HG03175 (cell line): ENCODE measurements at regions not wholly inside any gene's neighbourhood (a gene's known extent, or its start where the extent isn't known, plus 50 kb on each side); places are given as distances from the start of the nearest gene placed in this dataset.

Experiments used
- ATAC-seq: cut with Tn5 transposase; IDR thresholded peaks from one replicate; pipeline ENCODE4 v1.9.1; 2021; ENCODE audit warnings: mild to moderate bottlenecking, moderate library complexity; ENCODE audit not compliant: unreplicated experiment

DNA sequence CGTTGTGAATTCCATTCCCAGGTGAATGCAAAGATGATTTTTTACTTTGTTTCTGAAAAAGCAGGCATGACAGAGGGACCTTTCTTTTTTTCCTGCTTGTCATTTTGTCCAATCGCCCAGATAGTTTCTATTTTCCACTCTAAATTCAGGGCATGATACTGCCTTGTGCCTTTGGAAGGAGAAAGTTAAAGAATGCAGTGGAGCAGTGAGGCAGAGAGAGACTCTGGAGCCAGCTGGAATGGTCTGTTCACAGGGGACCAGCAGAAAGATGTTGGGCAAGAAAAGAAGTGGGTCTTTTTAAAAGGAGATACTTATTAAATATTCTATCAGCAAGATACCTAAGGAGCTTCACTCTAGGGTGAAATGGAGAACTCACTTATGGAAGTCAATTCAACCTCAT is 532.3 kb downstream of the BRINP1 start:
- no peak for ATAC-seq

DNA sequence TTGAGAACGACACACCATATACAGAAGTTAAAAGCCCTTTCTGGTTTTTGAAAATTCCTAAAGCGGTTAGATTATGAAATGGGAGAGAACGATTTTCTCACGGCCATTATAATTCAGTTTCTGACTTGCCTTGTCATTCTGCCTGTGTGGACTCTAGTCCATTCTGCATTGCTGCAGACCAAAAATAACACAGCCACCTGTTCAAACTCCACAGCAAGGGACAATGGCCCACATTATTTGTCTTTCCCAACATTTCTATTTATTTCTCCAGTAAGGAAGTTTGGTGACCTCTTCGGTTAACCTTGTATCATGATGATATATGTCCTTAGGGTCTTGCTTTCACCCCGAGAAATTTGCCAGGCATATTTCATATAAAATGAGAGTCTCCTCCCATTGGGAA is 497.7 kb downstream of the BRINP1 start:
- ATAC-seq: no peak

DNA sequence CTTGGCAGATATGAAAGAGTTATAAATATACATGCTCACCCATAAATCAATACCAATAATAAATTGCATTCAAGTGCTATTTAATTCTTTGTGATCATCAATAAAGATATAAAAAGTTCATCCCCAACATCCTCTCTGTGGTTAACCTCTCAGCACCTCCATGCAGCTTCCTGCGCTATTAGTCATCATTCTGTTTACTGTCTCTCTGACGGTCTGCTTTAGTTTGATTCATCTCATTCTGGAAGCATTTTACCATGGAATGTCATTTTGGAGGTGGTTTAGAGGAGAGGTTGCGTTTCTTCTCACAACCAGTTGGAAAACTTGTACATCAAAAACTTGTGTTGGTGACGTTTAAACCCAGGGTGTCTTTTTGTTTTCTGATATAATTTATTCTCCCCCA is 486.6 kb downstream of the BRINP1 start:
- ATAC-seq: no peak

DNA sequence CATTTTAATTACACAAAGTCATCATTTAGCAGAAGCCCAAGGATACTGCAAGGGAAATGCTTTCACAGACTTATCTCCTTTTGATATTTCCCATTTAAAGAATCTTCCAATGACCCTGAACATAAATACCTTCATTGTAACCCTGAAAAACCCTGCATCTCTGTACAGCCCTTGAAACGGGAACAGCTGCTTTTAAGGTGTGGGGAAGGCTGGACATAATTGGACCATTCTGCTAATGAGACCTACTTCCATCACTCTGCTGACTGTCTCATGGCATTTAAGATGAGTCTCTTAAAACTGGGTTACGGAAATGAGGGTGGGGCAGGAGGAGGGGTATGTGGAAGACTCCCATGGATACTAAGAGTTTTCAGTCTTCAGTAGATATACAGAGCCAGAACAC is 485.8 kb downstream of the BRINP1 start:
- ATAC-seq: no peak

DNA sequence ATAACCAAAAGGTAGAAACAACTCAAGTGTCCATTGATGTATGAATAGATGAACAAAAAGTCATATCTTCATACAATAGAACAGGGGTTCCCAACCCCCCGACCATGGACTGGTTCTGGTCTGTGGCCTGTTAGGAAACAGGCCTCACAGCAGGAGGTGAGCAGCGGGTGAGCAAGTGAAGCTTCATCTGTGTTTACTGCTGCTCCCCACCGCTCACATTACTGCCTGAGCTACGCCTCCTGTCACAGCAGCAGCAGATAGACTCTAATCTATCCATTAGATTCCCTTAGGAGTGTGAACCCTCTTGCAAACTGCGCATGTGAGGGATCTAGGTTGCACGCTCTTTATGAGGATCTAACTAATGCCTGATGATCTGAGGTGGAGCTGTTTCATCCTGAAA is 478.0 kb downstream of the BRINP1 start:
- no peak for ATAC-seq

DNA sequence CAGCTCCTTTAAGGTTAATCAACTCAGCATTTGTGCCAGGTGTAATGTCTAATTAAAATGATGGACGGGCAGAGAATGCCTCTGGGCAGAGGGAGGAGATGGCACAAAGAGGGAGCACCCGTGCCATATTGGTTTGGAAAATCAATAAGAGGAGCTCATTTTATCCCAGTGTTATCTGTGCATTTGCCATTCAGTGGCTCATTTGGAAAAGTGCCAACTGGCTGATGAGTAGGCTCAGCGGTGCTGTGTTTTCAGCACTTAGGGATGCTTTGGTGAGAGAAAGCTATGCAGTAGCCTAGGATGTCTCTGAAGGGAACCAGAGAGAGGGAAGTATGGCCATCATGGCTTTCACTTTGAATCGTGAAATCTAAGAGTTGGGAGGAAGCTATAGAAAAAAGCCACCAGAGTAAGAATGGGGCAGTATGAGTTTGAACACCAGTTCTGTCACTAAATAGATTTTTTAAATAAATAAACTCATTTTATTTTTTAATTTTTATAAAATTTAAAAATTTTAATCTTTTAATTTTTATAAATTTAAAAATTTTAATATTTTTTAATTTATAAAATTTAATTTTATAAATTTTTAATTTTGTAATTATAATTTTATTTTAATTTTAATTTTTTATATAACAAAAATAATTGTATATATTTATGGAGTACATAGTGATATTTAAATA is 472.8 kb downstream of the BRINP1 start:
- no peak for ATAC-seq

DNA sequence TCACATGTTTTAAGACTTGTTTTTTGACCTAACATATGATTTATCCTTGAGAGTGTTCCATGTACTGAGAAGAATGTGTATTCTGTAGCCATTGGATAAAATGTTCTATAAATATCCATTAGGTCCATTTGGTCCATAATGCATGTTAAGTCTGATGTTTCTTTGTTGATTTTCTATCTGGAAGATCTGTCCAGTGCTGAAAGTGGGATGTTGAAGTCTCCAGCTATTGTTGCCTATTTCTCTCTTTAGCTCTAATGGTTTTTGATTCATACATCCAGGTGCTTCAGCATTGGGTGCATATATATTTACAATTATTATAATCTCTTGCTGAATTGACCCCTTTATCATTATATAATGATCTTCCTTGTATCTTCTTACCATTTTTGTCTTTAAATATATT is 451.1 kb downstream of the BRINP1 start:
- no peak for ATAC-seq

DNA sequence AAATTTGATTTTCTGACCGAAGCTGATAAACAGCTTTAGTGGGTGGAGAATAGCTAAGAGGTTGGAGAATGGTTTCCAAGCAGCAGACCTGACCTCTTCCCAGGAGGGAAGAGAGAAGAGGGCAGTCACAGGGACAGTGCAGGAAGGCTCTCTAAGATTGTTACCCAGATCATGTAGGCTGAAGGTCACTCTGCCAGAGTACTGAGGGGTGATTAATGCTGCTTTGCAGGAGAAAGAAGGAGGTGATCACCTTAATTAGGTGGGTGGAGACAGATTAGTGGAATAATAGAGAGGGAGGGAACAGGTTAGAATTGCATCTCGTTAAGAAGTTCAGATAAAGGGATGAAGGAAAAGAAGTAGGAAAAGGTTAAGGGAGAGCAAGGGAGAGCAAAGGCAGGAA is 440.5 kb downstream of the BRINP1 start:
- ATAC-seq: no peak

DNA sequence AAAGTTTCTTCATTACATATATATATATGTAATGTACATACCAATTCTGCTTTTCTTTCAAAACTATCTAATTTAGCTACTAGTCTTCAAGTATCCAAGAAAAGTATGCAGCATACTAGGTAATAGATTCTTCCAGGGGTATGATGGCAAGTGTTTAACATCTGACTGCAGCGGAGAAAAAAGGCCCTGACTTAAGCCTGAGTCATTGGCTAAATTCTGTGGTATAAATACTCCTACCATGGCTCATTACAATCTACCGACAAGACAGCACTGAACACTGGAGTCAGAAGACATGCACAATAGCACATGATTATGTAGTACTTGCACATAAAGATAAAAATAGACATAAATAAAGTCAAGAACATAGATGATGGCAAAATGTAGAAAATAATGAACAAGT is 439.9 kb downstream of the BRINP1 start:
- ATAC-seq: no peak

DNA sequence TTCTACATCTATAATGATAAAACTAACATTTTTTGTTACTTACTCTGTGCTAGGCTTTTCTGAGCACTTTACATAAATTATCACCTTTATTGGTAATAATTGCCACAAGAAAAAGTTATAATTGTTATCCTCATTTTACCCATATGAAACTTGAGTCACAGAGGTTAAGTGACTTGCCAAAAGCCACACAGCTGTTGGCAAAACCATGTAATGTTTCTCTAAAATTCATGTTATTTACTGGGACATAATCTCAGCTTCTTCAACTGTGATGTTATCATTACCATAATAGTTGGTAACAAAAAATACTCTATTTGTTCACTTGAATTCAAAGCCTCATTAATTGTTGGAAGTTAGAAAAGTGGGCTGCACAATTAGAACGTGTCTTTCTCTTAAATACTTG is 437.3 kb downstream of the BRINP1 start:
- ATAC-seq: no peak

DNA sequence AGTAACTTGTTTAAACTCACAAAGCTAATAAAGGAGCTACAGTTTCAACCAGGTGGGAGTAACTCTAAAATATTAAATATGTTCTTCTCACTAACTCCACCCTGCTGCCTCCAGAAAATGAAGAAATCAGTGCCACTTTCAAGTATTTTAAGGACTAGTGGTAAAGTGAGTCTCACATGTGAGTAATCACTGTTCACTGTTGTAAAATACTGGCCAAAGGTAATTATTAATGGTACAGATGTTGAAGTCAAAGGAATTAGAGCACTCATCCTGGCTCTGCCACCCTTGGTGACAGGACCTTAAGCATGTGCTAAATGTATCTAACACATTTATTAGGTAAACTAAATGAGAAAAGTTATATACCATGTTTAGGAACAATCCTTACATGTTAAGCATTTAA is 430.7 kb downstream of the BRINP1 start:
- no peak for ATAC-seq

DNA sequence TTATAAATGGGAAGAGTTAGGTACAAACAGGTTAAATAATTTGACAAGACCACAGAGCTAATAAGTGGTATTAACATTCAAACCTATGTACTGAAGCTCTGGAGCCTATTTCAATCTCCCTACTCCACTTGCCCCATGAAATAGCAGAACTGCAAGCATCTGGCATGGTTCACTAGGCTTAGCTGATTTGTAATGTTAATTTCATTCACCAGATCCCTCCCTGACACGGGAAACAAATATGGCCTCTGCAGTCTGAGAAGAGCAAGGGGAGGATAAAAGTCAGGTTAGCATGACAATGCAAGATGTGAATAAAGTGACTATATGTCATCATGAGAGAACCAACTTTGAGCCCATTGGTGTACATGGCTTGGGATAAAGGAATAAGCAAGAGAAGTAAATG is 428.8 kb downstream of the BRINP1 start:
- no peak for ATAC-seq

DNA sequence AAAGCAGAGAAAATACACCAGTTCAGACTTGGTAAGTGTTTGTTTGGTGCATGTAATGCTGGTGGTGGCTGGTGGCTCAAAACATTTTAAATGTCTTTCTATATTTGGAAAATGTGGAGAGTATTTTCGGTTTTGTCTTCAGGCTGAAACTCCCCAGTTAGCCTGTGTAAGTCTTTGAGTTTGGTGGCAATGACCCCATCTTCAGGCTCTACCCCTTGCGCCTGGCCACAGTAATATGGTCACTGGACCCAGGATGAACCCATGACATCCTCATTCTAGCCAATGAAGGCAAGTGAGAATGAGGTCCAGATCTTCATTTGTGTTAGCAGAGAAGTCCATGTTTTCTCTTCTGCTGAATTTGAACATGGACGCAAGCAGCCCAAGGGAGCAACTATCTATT is 422.6 kb downstream of the BRINP1 start:
- no peak for ATAC-seq

DNA sequence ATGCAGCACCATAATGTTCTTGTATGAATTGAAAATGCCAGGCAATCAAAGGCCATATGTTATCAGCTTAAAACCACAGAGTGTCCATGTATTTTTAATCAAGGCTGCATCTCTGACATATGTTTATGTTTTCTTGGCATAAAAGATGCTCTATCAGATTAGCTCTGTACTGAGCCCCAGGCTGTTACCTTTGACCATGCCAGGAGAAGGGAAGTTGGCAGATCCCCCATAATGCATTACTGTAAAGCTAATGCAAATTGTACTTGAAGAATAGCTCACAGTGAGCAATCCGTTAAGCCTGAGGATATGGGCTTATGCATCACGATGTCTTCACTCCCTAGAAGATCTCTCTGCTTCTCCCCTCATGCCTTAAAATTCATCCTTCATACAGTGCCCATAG is 414.4 kb downstream of the BRINP1 start:
- ATAC-seq: no peak

DNA sequence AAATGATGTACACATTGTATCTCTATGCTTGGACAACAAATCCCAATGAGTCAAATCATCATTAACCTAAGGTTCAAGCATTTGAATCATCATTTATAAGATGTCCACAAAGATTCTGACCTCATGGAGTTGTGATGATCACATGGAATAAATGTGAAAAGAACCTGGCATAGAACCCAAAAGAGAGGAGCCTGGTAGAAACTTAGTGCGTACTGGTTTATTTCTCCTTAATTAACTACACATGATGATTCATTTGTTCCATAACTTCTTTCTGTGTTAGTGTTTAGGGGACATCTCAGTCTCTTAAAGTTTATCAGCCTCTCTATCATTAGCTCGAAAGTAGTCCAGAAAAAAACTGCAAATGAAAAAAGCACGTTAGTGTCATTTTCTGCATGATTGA is 411.6 kb downstream of the BRINP1 start:
- ATAC-seq: no peak

DNA sequence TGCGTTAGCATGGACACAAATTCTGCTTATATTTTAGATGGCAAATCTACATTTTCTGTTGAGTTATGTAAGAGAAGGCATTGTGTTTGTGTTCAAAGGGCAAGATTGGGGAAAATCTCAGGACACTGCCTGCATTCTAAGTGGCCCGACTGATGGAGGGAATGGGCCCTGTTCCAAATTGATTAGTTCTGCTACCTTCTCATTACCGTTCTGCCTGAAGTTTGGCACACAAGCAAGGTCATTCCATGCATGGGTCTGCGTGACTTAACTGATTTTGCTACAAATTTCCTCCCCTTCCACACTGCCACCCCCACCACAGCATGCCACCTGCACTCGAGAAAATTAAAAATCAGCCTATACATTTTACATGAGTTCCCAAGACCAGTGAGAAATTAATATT is 409.9 kb downstream of the BRINP1 start:
- ATAC-seq: no peak

DNA sequence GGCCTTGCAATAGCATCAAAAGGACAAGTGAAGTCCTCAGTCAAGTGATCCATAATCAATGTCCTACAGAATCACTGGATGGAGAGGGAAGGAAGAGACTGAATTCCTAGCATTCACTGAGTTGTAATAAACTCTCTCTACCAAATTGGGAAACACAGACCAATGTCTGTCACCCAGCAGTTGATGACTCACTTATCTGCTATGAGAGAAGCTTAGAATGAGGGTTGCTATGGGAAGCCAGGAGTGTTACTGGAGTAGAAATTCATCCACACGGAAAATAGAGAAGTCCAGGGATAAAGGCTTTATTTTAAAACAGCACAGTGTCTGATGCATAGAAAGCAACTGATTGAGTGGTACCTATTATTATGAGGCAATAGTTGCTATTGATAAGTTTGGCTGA is 407.4 kb downstream of the BRINP1 start:
- no peak for ATAC-seq

DNA sequence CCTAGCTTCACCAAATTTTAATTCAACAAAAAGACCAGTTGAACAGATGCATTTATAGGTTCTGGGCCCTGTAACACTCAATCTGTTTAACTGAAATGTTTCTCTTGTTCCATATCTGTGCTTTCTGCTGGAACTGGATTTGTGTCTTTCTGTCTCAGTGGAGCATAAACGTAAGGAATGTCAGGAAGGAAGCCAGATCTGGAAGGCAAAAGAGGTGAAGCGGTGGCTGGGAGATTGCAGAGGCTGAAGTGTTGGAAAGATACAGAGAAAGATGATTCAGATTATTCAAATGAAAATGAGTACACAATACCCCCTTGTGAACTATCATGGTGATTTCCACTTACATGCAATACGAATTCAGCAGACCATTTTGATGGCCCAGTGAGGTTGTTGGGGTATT is 406.8 kb downstream of the BRINP1 start:
- no peak for ATAC-seq

DNA sequence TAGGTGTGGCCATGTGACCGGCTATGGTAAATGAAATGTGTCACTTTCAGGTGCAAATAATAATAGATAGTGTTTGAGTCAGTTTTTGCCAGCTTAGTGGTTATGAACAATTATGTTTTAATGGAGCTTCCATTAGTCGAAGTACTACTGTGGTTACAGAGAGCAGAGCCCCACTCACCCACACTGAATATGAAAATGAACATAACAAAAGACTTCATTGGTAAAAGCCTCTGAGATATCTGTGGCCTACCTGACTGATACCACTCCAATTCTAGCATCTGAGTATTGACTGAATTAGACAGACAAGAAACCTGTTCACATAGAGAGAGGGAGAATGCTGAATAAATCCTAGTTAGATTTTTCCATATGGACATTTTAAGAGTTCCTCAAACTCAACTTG is 405.6 kb downstream of the BRINP1 start:
- no peak for ATAC-seq

DNA sequence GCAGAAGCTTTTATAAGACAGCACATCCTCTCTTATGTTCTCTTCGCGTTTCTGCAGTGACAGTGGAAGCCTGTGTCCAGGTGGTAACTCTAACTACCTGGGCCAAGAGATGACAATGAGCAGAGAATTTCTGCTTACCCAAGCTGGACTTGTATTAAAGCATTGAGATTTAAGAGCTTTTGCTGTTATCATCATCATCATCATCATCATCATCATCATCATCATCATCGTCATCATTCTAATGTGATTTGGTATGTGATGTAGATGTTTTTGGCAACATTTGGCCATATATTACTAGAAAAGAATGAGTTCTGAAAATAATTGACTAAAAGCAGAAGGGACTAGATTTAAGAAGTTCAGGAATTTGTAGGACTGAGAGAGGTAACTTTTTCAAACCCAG is 401.3 kb downstream of the BRINP1 start:
- ATAC-seq: no peak

DNA sequence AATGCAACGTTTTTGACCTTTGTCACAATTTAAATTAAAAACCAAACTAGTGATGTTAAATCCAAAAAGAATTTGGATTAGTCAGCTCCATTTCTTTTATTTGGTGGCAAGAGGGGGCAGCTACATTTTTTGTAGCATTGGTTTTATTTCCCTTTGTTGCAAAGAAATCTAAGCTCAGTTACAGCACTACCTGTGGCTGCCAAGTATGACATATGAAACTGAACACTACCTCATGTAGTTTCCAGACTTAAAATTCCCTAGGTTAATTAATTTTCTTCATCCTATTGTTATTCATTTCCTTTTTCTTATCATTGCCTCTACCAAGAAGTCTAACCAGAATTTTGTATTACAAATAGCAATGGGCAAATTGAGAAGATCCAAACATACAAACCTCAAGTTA is 393.5 kb downstream of the BRINP1 start:
- ATAC-seq: no peak

DNA sequence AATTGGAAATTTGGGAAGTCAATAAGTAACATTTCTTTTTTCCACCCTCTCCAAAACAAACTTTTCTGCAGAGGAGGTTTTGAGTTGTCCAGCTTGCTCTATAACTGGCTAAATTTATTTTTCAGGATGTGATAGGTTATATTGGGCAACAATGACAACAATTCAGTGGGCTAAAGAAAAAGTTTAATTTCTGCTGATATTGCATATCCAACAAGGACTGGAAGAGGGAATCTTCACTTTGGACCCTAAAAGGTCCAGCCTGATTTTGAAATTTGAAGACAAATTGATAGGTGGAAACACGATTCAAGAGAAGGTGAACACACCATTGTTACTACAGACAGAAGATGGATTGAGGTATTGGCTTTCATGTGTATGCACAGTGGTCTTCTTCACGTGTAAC is 393.1 kb downstream of the BRINP1 start:
- ATAC-seq: no peak

DNA sequence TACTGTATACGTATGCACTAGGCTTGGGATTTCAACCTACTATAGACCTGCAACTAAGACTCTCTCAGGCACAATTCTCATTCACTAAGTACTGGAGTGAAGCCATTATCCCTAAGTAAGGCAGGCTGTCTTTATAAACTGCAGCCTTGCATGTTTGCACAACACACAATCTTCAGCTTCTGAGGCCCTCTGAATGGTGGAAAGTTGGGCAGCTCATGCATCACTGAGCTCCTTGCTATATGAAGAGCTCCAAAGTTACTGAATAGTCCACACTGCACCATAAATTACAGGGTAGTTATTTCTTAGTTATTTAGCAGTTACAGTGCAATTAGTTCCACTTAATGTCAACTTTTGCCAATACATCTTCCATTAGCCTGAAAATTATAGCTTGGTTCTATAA is 384.6 kb downstream of the BRINP1 start:
- ATAC-seq: no peak

DNA sequence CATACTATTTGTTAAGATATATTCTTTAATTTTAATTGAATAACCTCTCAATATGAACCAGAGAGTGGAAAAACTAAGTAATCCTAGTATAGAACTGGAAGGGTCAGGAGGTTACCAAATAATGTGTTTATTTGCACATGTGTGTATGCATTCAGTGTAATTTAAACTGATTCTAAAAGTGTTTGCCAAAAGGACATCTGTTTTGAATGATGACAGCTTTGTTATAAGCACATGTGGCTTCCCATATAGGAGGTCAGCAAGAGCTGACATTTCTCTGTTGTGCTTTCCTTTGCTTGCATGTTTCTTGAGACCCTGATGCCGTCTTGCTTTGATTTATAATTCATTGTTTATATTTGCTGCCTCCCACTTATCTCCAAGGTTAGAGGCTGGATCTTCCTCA is 383.4 kb downstream of the BRINP1 start:
- ATAC-seq: no peak
